ENCODE measurements at regions not wholly inside any gene's neighbourhood (a gene's known extent, or its start where the extent isn't known, plus 50 kb on each side); places are given as distances from the start of the nearest gene placed in this dataset.
"Not testable (repeated sequence)": the region's sequence is repeated elsewhere in the genome, so short reads cannot be mapped to it uniquely, and the experiment has no call there.

DNA sequence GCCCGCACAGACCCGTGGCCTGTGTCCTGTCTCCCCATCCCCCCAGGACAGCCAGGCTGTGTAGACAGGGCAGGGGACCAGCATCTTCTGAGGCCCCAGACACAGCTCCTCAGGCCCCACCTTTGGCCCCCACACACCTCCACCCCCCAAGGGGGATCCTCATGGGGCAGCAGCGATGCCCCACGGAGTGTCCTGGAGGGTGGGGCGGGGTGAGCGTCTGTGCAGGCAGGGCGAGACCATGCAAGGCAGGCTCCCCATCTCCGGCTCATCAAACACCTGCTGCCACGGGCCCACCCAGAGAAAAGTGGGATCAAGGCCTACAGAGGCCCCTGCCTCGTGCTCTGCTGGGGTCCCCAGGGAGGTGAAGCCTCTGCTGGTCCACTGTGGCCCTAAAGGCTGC lies 118.7 kb upstream of the FOXD4L5 start:
- TF ChIP-seq, protein P1, sequence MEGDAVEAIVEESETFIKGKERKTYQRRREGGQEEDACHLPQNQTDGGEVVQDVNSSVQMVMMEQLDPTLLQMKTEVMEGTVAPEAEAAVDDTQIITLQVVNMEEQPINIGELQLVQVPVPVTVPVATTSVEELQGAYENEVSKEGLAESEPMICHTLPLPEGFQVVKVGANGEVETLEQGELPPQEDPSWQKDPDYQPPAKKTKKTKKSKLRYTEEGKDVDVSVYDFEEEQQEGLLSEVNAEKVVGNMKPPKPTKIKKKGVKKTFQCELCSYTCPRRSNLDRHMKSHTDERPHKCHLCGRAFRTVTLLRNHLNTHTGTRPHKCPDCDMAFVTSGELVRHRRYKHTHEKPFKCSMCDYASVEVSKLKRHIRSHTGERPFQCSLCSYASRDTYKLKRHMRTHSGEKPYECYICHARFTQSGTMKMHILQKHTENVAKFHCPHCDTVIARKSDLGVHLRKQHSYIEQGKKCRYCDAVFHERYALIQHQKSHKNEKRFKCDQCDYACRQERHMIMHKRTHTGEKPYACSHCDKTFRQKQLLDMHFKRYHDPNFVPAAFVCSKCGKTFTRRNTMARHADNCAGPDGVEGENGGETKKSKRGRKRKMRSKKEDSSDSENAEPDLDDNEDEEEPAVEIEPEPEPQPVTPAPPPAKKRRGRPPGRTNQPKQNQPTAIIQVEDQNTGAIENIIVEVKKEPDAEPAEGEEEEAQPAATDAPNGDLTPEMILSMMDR (conservative IDR thresholded peaks at IDR 0.05; ENCODE audit: control insufficient read depth, insufficient read depth, low read depth, low read length) = no peak

DNA sequence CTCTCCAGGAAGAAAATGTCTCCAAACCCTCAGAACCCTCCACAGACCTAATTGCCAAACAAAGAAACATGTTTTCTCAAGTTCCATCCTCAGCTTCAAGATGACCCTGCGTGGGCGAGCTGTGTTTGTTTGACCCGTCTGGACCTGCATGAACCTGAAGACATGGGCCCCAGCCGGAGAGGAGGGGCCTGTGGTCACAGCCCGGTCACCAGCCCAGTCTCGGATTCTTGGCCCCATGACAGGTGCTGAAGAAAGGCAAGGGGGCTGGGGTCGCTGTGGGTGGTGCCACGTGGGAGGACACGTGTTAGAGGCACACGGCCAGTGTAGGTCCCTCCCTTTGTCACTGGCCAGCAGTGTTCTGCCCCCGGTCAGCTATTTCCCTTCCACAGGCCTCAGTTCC lies 118.1 kb upstream of the FOXD4L5 start:
- not testable (repeated sequence) for H3K4me3 ChIP-seq (ENCODE audit: control insufficient read depth, low read depth, low read length); DNase-seq (ENCODE audit: low read depth)

More for the DNA sequence above, 118.7 kb upstream of the FOXD4L5 start:
- no peak for DNase-seq (ENCODE audit: low read depth)
- no peak overlapping the region for H3K4me3 ChIP-seq (ENCODE audit: control insufficient read depth, low read depth, low read length)

DNA sequence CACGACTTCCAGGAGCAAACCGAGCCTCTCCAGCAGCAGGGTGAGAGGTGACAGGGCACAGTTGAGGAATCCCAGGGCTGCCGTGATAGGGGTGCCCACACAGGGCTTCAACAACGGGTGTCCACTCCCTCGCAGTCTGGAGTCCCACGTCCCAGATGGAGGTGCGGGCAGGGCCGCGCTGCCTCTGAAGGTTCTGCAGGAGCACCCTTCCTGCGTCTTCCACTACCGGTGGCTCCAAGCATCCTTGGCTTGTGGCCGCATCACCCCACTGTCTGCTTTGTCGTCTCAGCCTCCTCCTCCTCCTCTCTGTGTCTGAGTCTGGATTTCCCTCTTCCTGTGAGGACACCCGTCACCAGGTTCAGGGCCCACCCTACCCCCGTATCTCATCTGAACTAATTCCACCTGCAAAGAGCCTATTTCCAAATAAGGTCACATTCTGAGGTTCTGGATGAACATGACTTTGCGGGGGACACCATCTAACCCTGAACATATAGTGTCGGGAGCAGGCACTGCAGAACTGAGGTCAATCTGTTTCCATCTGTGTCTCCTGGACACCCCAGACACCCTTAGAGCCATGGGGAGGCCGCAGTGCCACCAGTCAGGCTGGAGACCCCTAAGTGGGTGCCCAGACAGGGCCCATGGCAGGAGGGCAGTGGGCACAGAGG lies 117.3 kb upstream of the FOXD4L5 start:
- H3K4me3 ChIP-seq (ENCODE audit: control insufficient read depth, low read depth, low read length); DNase-seq (ENCODE audit: low read depth): not testable (repeated sequence)

DNA sequence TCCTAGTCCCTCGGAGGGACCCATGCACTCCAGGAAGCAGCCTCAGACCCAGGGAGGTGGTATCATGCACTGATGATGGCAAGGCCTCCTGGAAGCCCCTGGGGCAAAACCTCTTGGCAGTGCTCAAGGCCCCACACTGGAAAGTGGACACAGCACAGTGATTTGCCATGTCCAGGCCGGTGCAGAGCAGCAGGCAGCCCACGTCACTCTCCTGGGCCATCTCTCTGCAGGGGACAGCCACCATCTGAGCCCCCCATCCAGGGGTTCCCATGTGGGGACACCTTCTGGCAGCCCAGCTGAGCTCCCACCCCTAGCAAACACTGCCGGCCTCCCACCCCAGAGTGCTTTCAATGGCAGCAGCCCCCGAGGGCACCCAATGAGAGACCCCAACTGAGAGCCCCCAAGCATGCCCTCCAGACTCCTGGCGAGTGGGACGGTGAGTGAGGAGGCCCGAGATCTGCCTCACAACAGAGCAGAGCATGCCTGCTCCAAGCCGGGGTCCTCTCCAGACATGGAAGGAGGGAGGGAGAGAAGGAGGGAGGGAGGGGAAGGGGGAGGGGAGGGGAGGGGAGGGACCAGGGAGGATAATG lies 116.5 kb upstream of the FOXD4L5 start:
- not testable (repeated sequence) for H3K4me3 ChIP-seq (ENCODE audit: control insufficient read depth, low read depth, low read length); DNase-seq (ENCODE audit: low read depth)

DNA sequence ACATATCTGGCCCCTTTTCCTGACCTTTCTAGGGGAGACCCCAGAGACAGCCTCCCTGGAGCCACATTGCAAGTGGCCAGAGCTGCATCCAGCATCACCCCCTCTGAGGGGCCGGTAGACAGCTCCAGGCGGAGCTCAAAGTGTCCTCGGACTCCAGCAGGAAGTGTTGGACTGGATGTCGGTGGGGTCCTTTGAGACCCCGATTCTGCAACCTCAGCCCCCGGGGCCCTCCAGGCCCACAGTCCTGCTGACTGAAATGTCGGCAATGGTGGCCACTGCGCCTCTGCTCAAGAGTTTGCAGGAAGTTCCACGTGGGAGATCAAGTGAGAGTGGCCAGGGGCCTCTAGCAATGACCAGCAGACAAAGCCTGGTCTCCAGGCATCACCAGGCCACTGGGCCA lies 115.9 kb upstream of the FOXD4L5 start:
- DNase-seq (ENCODE audit: low read depth) = no peak
- H3K4me3 ChIP-seq (ENCODE audit: control insufficient read depth, low read depth, low read length) = no peak overlapping the region
- TF ChIP-seq, protein P1 (conservative IDR thresholded peaks at IDR 0.05; ENCODE audit: control insufficient read depth, insufficient read depth, low read depth, low read length) = no peak

DNA sequence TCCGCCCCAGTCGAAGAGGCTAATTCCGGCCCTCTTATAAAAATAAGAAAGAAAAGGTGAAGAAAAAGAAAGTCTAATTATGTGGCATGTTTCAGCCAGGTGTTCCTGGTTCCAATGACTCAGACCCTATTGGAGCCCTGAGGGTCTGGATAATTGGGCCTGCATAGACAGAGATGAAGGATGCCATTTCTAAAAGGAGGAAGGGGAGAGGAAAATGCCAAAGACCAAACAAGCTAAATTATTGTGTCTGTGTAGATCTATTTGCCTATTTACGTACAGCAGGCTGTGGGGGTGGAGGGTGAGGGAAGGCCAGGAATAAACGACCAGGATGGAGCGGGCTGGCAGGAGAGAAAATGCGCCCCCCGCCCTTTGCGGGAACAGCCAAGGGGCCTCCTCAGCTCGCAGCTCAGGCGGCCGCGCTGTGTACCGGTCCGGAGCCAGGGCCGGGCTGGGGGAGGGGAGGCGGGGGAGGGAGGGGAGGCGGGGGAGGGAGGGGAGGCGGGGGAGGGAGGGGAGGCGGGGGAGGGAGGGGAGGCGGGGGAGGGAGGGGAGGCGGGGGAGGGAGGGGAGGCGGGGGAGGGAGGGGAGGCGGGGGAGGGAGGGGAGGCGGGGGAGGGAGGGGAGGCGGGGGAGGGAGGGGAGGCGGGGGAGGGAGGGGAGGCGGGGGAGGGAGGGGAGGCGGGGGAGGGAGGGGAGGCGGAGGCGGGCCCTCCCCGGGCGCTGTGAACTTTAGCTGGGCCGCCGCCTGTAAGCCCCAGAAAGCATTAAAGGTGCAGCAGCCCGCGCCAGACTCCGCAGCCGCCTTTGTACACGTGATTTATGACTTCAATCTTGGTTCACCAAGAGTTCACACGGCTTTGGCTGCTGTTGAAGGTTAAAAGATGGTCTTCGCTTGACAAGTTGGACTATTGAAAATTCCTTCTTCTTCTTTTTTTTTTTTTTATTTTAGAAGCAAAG lies 113.0 kb upstream of the FOXD4L5 start:
- H3K4me3 ChIP-seq (ENCODE audit: control insufficient read depth, low read depth, low read length); DNase-seq (ENCODE audit: low read depth): not testable (repeated sequence)

DNA sequence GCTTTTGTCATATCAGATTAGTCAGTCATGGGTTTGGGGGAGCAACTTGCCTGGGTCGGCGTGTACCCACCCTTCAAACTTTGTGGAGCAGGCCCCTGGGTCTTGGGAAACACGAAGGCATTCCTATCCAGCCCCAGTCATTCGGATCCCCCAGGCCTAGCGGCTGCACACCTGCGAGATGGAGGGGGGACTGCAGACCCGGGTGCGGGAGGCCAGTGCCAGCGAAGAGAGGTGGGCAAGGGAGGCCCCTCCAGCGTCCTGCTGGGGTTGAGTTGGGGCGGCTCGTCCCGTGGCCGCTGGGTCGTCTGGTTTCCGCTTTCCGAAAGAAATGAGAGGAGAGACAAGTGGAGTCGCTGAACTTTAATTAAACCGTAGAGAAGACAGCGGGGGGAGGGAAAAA lies 112.2 kb upstream of the FOXD4L5 start:
- H3K4me3 ChIP-seq (ENCODE audit: control insufficient read depth, low read depth, low read length); DNase-seq (ENCODE audit: low read depth): not testable (repeated sequence)

DNA sequence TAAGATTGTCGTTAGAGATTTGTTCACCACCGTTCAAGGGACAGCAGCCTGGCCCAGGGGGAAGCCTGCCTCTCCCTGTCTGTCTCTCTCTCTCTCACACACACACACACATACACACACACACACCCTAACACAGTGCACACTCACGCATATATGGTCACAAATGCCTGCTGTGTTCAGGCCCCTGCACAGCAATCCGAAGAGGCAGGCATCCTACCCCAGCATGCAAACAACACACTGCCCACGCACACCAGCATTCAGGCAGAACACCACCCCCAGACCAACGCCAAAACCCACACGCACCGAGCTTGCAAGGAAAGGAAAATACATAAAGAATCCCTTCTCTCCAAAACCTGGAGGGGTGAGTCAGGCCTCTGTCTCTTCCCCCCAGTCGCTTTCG lies 111.6 kb upstream of the FOXD4L5 start:
- not testable (repeated sequence) for H3K4me3 ChIP-seq (ENCODE audit: control insufficient read depth, low read depth, low read length); DNase-seq (ENCODE audit: low read depth)

DNA sequence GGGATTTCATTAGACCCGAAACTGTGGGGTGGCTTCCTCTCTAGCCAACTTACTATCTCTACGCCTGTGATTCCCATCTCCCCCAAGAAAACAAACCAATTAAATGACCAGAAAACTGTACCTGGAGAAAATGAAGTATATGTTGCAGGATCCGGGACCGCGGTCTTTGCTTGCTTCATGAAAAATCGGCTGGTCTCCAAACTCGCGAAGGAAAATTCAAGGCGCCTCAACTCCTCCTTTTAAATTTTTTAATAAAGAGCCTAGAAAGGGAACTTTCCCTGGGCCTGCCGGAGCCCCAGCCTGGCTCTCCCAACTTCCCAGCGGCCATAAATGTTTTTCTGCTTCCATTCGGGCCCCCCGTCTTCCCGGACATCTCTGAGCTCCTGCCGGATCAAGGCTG lies 110.8 kb upstream of the FOXD4L5 start:
- not testable (repeated sequence) for H3K4me3 ChIP-seq (ENCODE audit: control insufficient read depth, low read depth, low read length); DNase-seq (ENCODE audit: low read depth)

DNA sequence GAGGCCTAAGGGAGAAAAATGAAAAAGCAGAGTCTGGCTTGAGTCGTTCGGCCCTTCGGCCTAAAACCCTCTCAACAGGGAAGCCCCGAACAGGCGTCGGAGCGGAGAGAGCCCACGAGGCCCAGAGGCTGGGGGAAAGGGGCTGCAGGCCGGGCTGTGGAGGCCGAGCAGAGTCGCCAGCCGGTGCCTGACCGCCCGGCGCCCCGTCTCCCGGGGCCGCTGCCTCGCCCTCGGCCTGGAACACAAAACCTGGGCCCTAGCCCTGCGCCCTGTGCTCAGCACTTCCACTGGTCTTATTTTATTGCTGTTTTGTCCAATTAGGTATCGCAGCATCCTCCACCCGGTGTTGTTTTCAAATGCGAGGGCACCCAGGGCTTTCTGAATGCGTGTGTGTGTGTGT lies 110.1 kb upstream of the FOXD4L5 start:
- not testable (repeated sequence) for H3K4me3 ChIP-seq (ENCODE audit: control insufficient read depth, low read depth, low read length); DNase-seq (ENCODE audit: low read depth)

DNA sequence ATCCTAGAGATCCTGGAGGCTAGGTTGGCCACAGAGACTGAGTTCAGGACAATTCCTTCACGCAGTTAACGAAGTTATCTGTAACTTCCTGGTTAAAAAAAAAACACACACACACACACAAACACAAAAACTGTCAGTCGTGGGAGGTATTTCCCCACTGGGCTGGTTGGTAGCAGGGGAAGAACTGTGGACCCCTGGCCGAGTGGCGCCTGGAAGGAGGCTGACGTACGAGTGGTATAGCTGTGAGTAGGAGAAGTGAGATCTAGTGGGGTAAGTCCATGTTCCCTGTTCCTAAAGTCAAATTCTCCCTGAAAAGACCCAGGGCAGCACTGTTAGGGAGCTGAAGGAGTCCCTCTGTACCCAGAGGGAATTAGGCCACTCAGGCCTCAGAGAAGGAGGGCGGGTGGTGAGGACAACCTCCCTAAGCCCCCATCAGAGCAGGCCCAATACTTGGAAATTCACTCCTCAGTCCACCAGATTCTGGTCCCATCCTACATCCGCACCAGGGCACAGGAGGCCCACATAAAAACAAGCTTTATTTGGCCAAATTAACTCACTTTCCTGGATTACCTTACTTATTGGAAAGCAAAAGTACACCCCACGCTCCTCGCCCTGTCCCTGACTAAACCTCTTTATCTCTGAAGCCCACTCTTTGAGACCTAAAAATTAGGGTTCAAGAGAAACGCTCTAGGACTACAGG lies 108.3 kb upstream of the FOXD4L5 start:
- H3K4me3 ChIP-seq (ENCODE audit: control insufficient read depth, low read depth, low read length); DNase-seq (ENCODE audit: low read depth): not testable (repeated sequence)

DNA sequence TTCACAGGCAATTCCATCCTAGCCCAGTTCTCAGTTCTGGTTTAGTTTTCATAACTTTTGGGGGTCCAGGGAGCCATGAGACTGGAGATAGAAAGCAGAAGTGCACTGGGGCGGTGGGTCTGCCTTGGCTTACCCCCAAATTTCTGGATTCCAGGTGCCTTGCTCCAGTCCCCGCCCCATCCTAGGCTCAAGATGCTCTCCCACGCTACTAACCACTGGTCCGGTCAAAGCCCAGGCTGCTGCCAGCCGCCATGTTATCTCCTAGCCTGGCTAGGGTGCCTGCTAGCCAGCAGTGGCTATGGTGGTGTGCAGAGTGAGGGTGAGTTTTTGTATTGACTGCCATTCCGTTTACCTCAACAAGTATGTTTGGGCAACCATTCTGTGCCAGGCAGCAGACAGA lies 107.6 kb upstream of the FOXD4L5 start:
- not testable (repeated sequence) for DNase-seq (ENCODE audit: low read depth); H3K4me3 ChIP-seq (ENCODE audit: control insufficient read depth, low read depth, low read length)

DNA sequence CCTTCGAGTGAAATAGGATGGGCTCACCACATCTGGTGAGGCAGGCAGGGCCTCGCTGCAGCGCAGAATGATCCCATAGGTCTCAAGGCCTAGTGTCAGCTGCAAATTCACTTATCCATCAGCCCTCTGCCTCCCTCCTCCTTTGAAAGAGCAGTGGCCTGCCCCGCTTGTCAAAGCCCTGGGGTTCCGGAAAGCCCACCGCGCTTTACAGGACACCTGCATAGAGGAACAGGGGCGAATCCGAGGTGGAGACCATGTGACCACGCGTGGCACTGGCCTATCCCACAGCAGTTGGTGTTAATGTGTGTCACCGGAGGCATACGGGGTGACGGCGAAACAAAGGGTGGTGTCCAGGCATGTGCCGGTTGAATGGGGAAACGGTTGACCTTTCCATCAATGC lies 104.7 kb upstream of the FOXD4L5 start:
- not testable (repeated sequence) for DNase-seq (ENCODE audit: low read depth); H3K4me3 ChIP-seq (ENCODE audit: control insufficient read depth, low read depth, low read length)

DNA sequence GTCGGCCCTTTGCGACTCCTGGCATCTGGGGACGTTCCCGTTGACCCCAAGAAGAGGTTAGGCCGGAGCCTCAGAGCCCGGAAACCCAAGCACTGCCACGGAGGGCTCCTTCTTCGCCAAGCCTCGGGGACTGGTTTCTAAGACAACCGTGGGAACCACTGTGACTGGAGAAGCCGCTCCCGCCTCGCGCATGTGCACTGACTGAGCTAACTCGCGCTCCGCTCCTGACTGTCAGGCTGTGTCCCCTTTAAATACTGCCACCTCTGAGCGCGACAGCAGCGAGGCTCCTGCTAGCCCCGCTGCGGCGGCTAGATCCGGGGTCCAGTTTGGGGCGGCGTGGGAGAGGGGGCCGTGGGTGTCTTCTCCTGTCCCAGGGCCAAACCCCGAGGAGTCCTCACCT lies 104.2 kb upstream of the FOXD4L5 start:
- H3K4me3 ChIP-seq (ENCODE audit: control insufficient read depth, low read depth, low read length); DNase-seq (ENCODE audit: low read depth): not testable (repeated sequence)

DNA sequence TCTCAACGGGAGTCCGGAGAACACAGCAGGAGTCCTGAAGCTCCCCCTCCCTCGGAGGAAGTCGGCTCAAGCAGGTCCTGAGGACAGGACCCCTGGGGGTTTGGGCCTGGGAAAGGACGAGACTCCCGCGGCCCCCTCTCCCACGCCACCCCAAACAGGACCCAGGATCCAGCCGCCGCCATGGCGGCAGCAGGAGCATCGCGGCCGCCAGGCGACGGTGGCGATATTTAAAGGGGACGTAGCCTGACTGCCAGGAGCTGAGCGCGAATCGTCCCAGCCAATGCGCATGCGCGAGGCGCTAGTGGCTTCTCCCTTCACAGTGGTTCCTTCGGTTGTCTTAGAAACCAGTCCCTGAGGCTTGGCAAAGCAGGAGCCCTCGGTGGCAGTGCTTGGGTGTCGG lies 101.7 kb upstream of the FOXD4L5 start:
- DNase-seq (ENCODE audit: low read depth) = peak; percentile 70
- H3K4me3 ChIP-seq (ENCODE audit: control insufficient read depth, low read depth, low read length) = peak overlapping the region; percentile 31

DNA sequence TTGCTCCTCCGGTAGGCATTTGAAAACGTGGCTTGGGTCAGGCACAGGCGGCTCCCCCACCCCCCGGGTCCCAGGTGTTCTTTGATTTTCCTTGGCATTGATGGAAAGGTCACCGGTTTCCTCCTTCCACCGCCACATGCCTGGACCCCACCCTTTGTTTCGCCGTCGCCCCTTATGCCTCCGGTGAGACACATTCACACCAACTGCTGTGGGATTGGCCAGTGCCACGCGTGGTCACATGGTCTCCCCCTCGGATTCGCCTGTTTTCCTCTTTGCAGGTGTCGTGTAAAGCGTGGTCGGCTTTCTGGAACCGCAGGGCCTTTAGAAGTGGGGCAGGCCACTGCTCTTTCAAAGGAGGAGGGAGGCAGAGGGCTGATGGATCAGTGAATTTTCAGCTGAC lies 101.2 kb upstream of the FOXD4L5 start:
- H3K4me3 ChIP-seq (ENCODE audit: control insufficient read depth, low read depth, low read length); DNase-seq (ENCODE audit: low read depth): not testable (repeated sequence)

All from fibroblast of mammary gland (primary cell).